ENCODE measurements at regions not wholly inside any gene's neighbourhood (a gene's known extent, or its start where the extent isn't known, plus 50 kb on each side); places are given as distances from the start of the nearest gene placed in this dataset.

- TF ChIP-seq CTCF (conservative IDR thresholded peaks at IDR 0.05) = no peak
- TF ChIP-seq EZH2 (IDR thresholded peaks at IDR 0.05; ENCODE audit: low read depth) = no peak
These were observed 358.8 kb upstream of the JAG1 start for GRCh38 chr20:11032611-11033010.
